Retinal pigment epithelial cell (primary cell): ENCODE measurements at regions not wholly inside any gene's neighbourhood (a gene's known extent, or its start where the extent isn't known, plus 50 kb on each side); places are given as distances from the start of the nearest gene placed in this dataset.

Experiments used
- DNase-seq: peaks from one replicate; pipeline ENCODE4 v3.0.0-alpha.2; 2010; ENCODE audit warnings: low read depth
- H3K4me3 ChIP-seq: 2 replicates; pipeline ENCODE4 v1.5.1; 2011; ENCODE audit warnings: mild to moderate bottlenecking, low read length, control low read depth, moderate library complexity
- CTCF ChIP-seq: conservative IDR thresholded peaks from 2 replicates; pipeline ENCODE4 v1.5.1; 2011; ENCODE audit warnings: low read depth, low read length, control low read depth, inconsistent platforms

- no peak for TF ChIP-seq CTCF
- no peak overlapping the region for H3K4me3 ChIP-seq
- DNase-seq = no peak
These were observed 67.9 kb upstream of the COL13A1 start for GRCh38 chr10:69733791-69734261.

GRCh38 chr10:69734416-69734796 is 67.3 kb upstream of the COL13A1 start:
- no peak for DNase-seq
- no peak for TF ChIP-seq CTCF
- H3K4me3 ChIP-seq = no peak overlapping the region

- no peak overlapping the region for H3K4me3 ChIP-seq
- no peak for TF ChIP-seq CTCF
- no peak for DNase-seq
These were observed 66.8 kb upstream of the COL13A1 start for GRCh38 chr10:69734797-69735468.

GRCh38 chr10:69736886-69737641 is 64.6 kb upstream of the COL13A1 start:
- H3K4me3 ChIP-seq = no peak overlapping the region
- no peak for TF ChIP-seq CTCF
- DNase-seq = no peak

- DNase-seq = no peak
- H3K4me3 ChIP-seq = no peak overlapping the region
- no peak for TF ChIP-seq CTCF
These were observed 63.6 kb upstream of the COL13A1 start for GRCh38 chr10:69738071-69738470.

GRCh38 chr10:69738858-69739435 is 62.8 kb upstream of the COL13A1 start:
- DNase-seq = no peak
- no peak for TF ChIP-seq CTCF
- H3K4me3 ChIP-seq = no peak overlapping the region
